H9 (cell line): ENCODE measurements at regions not wholly inside any gene's neighbourhood (a gene's known extent, or its start where the extent isn't known, plus 50 kb on each side); places are given as distances from the start of the nearest gene placed in this dataset.

Experiments used
- DNase-seq: peaks from one replicate; pipeline ENCODE4 v3.0.0-alpha.2; 2017
- H2AFZ ChIP-seq: one replicate; pipeline ENCODE4 v1.6.1; 2013; ENCODE audit warnings: mild to moderate bottlenecking, low read length, control low read depth, moderate library complexity
- H2AK5ac ChIP-seq: 2 replicates; pipeline ENCODE4 v1.6.1; 2013; ENCODE audit warnings: low read length, control low read depth, mixed read lengths; ENCODE audit not compliant: insufficient read length
- H2BK120ac ChIP-seq: one replicate; pipeline ENCODE4 v1.6.1; 2013; ENCODE audit warnings: low read depth, mild to moderate bottlenecking, low read length, control low read depth, inconsistent platforms; ENCODE audit not compliant: poor library complexity, severe bottlenecking
- H2BK12ac ChIP-seq: 2 replicates; pipeline ENCODE4 v1.6.1; 2013; ENCODE audit warnings: low read length, control low read depth, mixed read lengths, low read depth; ENCODE audit not compliant: insufficient read length
- H2BK15ac ChIP-seq: 2 replicates; pipeline ENCODE4 v1.6.1; 2013; ENCODE audit warnings: low read depth, low read length, control low read depth
- H2BK20ac ChIP-seq: one replicate; pipeline ENCODE4 v1.6.1; 2013; ENCODE audit warnings: low read depth, mild to moderate bottlenecking, low read length, control low read depth, inconsistent platforms; ENCODE audit not compliant: poor library complexity, severe bottlenecking
- H2BK5ac ChIP-seq: 2 replicates; pipeline ENCODE4 v1.6.1; 2013; ENCODE audit warnings: low read length, control low read depth, mixed read lengths; ENCODE audit not compliant: insufficient read length
- H3K14ac ChIP-seq: 2 replicates; pipeline ENCODE4 v1.6.1; 2013; ENCODE audit warnings: low read length, control low read depth; ENCODE audit not compliant: insufficient read depth
- H3K18ac ChIP-seq: 2 replicates; pipeline ENCODE4 v1.6.1; 2013; ENCODE audit warnings: low read depth, mild to moderate bottlenecking, mixed read lengths, low read length, control low read depth; ENCODE audit not compliant: insufficient read length
- H3K23ac ChIP-seq: 2 replicates; pipeline ENCODE4 v1.6.1; 2013; ENCODE audit warnings: low read length, control low read depth, mixed read lengths, low read depth; ENCODE audit not compliant: insufficient read length
- H3K23me2 ChIP-seq: 2 replicates; pipeline ENCODE4 v1.6.1; 2013; ENCODE audit warnings: low read depth, mild to moderate bottlenecking, mixed read lengths, low read length, control low read depth; ENCODE audit not compliant: insufficient read length, poor library complexity, severe bottlenecking
- H3K27ac ChIP-seq: 2 replicates; pipeline ENCODE4 v1.5.1; 2013; ENCODE audit warnings: low read length, control low read depth, mixed read lengths, low read depth; ENCODE audit not compliant: insufficient read length
- H3K27me3 ChIP-seq: 2 replicates; pipeline ENCODE4 v1.6.1; 2013; ENCODE audit warnings: low read length, control low read depth, inconsistent platforms; ENCODE audit not compliant: insufficient read depth
- H3K4ac ChIP-seq: 2 replicates; pipeline ENCODE4 v1.6.1; 2013; ENCODE audit warnings: low read depth, mild to moderate bottlenecking, control low read depth, inconsistent platforms, low read length, moderate library complexity
- H3K4me1 ChIP-seq: 2 replicates; pipeline ENCODE4 v1.6.1; 2013; ENCODE audit warnings: low read length, control low read depth, inconsistent platforms; ENCODE audit not compliant: insufficient read depth
- H3K4me2 ChIP-seq: 2 replicates; pipeline ENCODE4 v1.6.1; 2013; ENCODE audit warnings: low read length, control low read depth, mixed read lengths; ENCODE audit not compliant: insufficient read length, insufficient read depth
- H3K56ac ChIP-seq: 2 replicates; pipeline ENCODE4 v1.6.1; 2013; ENCODE audit warnings: low read depth, mild to moderate bottlenecking, mixed read lengths, low read length, control low read depth; ENCODE audit not compliant: insufficient read length
- H3K79me1 ChIP-seq: 2 replicates; pipeline ENCODE4 v1.6.1; 2013; ENCODE audit warnings: low read depth, mild to moderate bottlenecking, moderate library complexity, low read length, control low read depth, inconsistent platforms; ENCODE audit not compliant: insufficient read depth, poor library complexity, severe bottlenecking
- H3K79me2 ChIP-seq: 2 replicates; pipeline ENCODE4 v1.6.1; 2013; ENCODE audit warnings: low read length, control low read depth, inconsistent platforms; ENCODE audit not compliant: insufficient read depth
- H3K9ac ChIP-seq: 2 replicates; pipeline ENCODE4 v1.6.1; 2013; ENCODE audit warnings: low read length, control low read depth, mixed read lengths; ENCODE audit not compliant: insufficient read length; ENCODE audit errors: extremely low read depth
- H3K9me3 ChIP-seq: one replicate; pipeline ENCODE4 v1.6.1; 2013; ENCODE audit warnings: low read depth, low read length, inconsistent platforms; ENCODE audit not compliant: control insufficient read depth
- H3T11ph ChIP-seq: one replicate; pipeline ENCODE4 v1.6.1; 2013; ENCODE audit warnings: mild to moderate bottlenecking, low read length, control low read depth, inconsistent platforms
- H4K20me1 ChIP-seq: one replicate; pipeline ENCODE4 v1.6.1; 2013; ENCODE audit not compliant: control insufficient read depth, insufficient read length, insufficient read depth
- H4K5ac ChIP-seq: 2 replicates; pipeline ENCODE4 v1.6.1; 2013; ENCODE audit warnings: low read depth, mild to moderate bottlenecking, mixed read lengths, low read length, control low read depth; ENCODE audit not compliant: insufficient read length
- H4K8ac ChIP-seq: replicated peaks from 2 replicates; pipeline ENCODE4 v1.6.1; 2013; ENCODE audit warnings: low read length, control low read depth, mixed read lengths, low read depth; ENCODE audit not compliant: insufficient read length
- H4K91ac ChIP-seq: 2 replicates; pipeline ENCODE4 v1.6.1; 2013; ENCODE audit warnings: low read depth, mild to moderate bottlenecking, moderate library complexity, mixed read lengths, low read length, control low read depth; ENCODE audit not compliant: insufficient read length
- H3K27ac Mint-ChIP-seq, 3 experiments: 2 replicates in 2 of 3; 3 replicates in 1 of 3; pipeline ENCODE4 v1.8.0; 2020 to 2021; ENCODE audit warnings: mixed read lengths in 3 of 3, mild to moderate bottlenecking in 1 of 3, moderate library complexity in 1 of 3
- H3K27me3 Mint-ChIP-seq: 2 replicates; pipeline ENCODE4 v1.8.0; 2021; ENCODE audit warnings: low read depth, mild to moderate bottlenecking, moderate library complexity, mixed read lengths
- H3K36me3 Mint-ChIP-seq, 3 experiments: 2 replicates in 2 of 3; 3 replicates in 1 of 3; pipeline ENCODE4 v1.8.0; 2020 to 2021; ENCODE audit warnings: low read depth in 3 of 3, mixed read lengths in 3 of 3; ENCODE audit not compliant: insufficient read depth in 1 of 3
- H3K4me1 Mint-ChIP-seq, 2 experiments: 2 replicates each; pipeline ENCODE4 v1.8.0; 2020; ENCODE audit warnings: mixed read lengths in 2 of 2
- H3K4me3 Mint-ChIP-seq, 2 experiments: 2 replicates in 1 of 2; 3 replicates in 1 of 2; pipeline ENCODE4 v1.8.0; 2020 to 2021; ENCODE audit warnings: mild to moderate bottlenecking in 2 of 2, mixed read lengths in 2 of 2, moderate library complexity in 1 of 2
- H3K9me3 Mint-ChIP-seq, 2 experiments: 2 replicates in 1 of 2; 3 replicates in 1 of 2; pipeline ENCODE4 v1.8.0; 2020; ENCODE audit warnings: mild to moderate bottlenecking in 2 of 2, mixed read lengths in 2 of 2, moderate library complexity in 1 of 2
- WGBS: extraction: QIAGEN DNeasy Blood & Tissue Kit; methylation state at CpG from one replicate; pipeline ENCODE4 v1.1.7; 2013; ENCODE audit warnings: missing lambda C conversion rate, low lambda C conversion rate, mixed read lengths; ENCODE audit not compliant: insufficient read length; ENCODE audit errors: extremely low coverage; 5-methylcytosine and 5-hydroxymethylcytosine counted together
- TF ChIP-seq, protein P1 (sequence below): fragments of 200-600 bp; sonication (generic); conservative IDR thresholded peaks from 3 replicates; pipeline ENCODE4 v1.8.0; 2021; ENCODE audit warnings: antibody characterized with exemption, mild to moderate bottlenecking

DNA sequence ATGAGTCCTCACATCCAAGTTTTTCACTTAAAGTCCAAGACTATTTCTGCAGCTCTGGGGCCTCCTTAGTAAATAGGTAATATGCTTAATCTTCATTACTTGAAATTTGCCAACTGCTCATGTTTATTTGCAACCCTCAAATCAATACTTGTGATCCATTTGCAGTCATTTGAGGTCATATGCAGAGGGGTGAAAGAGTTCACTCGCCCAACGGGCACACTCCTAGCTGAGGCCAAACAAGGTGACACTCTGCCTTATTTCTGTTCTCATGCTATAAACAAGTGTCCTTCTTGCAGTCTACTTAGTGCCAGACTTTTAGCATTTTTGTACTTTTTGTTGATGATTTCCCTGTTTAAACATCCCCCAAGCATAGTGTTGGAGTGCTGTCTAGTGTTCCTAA, 409.9 kb downstream of the AEBP2 start:
- no peak for DNase-seq
- no peak overlapping the region for H2BK120ac ChIP-seq
- H3K79me2 ChIP-seq: no peaks in the 10 kb centered on the region
- no CpG with 5 or more reads among the region's 2 CpGs for WGBS
- peaks cover 0 to 4% (median 0%) of the 10 kb centered on the region in 3 experiments; a peak in 1 of 7 replicates for H3K36me3 Mint-ChIP-seq
- no peaks in the 10 kb centered on the region for H3K27me3 ChIP-seq
- H2BK20ac ChIP-seq: no peak overlapping the region
- H2BK12ac ChIP-seq: no peak overlapping the region
- H3T11ph ChIP-seq: no peak overlapping the region
- peaks cover 0 to 6% of the 10 kb centered on the region in 2 experiments; a peak in 2 of 4 replicates for H3K4me1 Mint-ChIP-seq
- H3K23ac ChIP-seq: no peak overlapping the region
- H4K20me1 ChIP-seq: no peaks in the 10 kb centered on the region
- H3K14ac ChIP-seq: no peak overlapping the region
- H4K5ac ChIP-seq: no peak overlapping the region
- no peak overlapping the region for H2BK5ac ChIP-seq
- H3K9me3 Mint-ChIP-seq: peaks cover 3% of the 10 kb centered on the region in 2 experiments; a peak in 3 of 5 replicates
- H3K27me3 Mint-ChIP-seq: no peaks in the 10 kb centered on the region
- no peaks in the 10 kb centered on the region for H3K9me3 ChIP-seq
- no peak overlapping the region for H2AFZ ChIP-seq
- no peak overlapping the region for H3K56ac ChIP-seq
- H3K79me1 ChIP-seq: no peaks in the 10 kb centered on the region
- H3K4ac ChIP-seq: no peak overlapping the region
- no peak overlapping the region for H3K27ac Mint-ChIP-seq
- TF ChIP-seq, protein P1, sequence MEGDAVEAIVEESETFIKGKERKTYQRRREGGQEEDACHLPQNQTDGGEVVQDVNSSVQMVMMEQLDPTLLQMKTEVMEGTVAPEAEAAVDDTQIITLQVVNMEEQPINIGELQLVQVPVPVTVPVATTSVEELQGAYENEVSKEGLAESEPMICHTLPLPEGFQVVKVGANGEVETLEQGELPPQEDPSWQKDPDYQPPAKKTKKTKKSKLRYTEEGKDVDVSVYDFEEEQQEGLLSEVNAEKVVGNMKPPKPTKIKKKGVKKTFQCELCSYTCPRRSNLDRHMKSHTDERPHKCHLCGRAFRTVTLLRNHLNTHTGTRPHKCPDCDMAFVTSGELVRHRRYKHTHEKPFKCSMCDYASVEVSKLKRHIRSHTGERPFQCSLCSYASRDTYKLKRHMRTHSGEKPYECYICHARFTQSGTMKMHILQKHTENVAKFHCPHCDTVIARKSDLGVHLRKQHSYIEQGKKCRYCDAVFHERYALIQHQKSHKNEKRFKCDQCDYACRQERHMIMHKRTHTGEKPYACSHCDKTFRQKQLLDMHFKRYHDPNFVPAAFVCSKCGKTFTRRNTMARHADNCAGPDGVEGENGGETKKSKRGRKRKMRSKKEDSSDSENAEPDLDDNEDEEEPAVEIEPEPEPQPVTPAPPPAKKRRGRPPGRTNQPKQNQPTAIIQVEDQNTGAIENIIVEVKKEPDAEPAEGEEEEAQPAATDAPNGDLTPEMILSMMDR: no peak
- no peaks in the 10 kb centered on the region for H3K4me1 ChIP-seq
- H3K4me3 Mint-ChIP-seq: no peak overlapping the region
- no peaks in the 10 kb centered on the region for H3K23me2 ChIP-seq
- no peak overlapping the region for H3K9ac ChIP-seq
- no peak overlapping the region for H4K91ac ChIP-seq
- no peak overlapping the region for H2BK15ac ChIP-seq
- no peak overlapping the region for H4K8ac ChIP-seq
- H3K4me2 ChIP-seq: no peak overlapping the region
- H2AK5ac ChIP-seq: no peak overlapping the region
- no peak overlapping the region for H3K27ac ChIP-seq
- no peak overlapping the region for H3K18ac ChIP-seq
